Liver (tissue), 8 donors: ENCODE measurements at regions not wholly inside any gene's neighbourhood (a gene's known extent, or its start where the extent isn't known, plus 50 kb on each side); places are given as distances from the start of the nearest gene placed in this dataset.
"Not testable (repeated sequence)": the region's sequence is repeated elsewhere in the genome, so short reads cannot be mapped to it uniquely, and the experiment has no call there.

ENCODE experiments used
- DNase-seq: peaks from one replicate; pipeline ENCODE4 v3.0.0-alpha.2; 2017; ENCODE audit warnings: low spot score
- H3K27ac ChIP-seq, 2 donors: one replicate each; pipeline ENCODE4 v1.7.0; 2013; ENCODE audit warnings: inconsistent platforms in 2 of 2, low read length in 2 of 2, control low read depth in 1 of 2, low read depth in 1 of 2, mild to moderate bottlenecking in 1 of 2
- H3K27me3 ChIP-seq, 4 donors: one replicate each; pipeline versions ENCODE4 v1.6.1 to v1.7.0; 2013; ENCODE audit warnings: low read length in 3 of 4, inconsistent platforms in 1 of 4, mild to moderate bottlenecking in 1 of 4, moderate library complexity in 1 of 4; ENCODE audit not compliant: control insufficient read depth in 4 of 4, insufficient read depth in 4 of 4
- H3K36me3 ChIP-seq, 4 donors: one replicate each; pipeline versions ENCODE4 v1.6.1 to v1.7.0; 2013; ENCODE audit warnings: low read length in 3 of 4, mild to moderate bottlenecking in 3 of 4, low read depth in 1 of 4, moderate library complexity in 1 of 4; ENCODE audit not compliant: control insufficient read depth in 4 of 4, insufficient read depth in 3 of 4
- H3K4me1 ChIP-seq, 4 donors: one replicate each; pipeline versions ENCODE4 v1.6.1 to v1.7.0; 2013; ENCODE audit warnings: low read length in 3 of 4, mild to moderate bottlenecking in 3 of 4, moderate library complexity in 1 of 4; ENCODE audit not compliant: control insufficient read depth in 4 of 4, insufficient read depth in 4 of 4
- H3K4me3 ChIP-seq, 3 donors: one replicate each; pipeline versions ENCODE4 v1.6.1 to v1.7.0; 2013; ENCODE audit warnings: low read length in 3 of 3, control low read depth in 1 of 3, low read depth in 1 of 3, mild to moderate bottlenecking in 1 of 3
- H3K9ac ChIP-seq, 2 donors: one replicate each; pipeline ENCODE4 v1.7.0; 2013; ENCODE audit warnings: low read length in 2 of 2, mild to moderate bottlenecking in 2 of 2, moderate library complexity in 2 of 2, control low read depth in 1 of 2, low read depth in 1 of 2
- H3K9me3 ChIP-seq, 4 donors: one replicate each; pipeline versions ENCODE4 v1.6.1 to v1.7.0; 2013; ENCODE audit warnings: low read length in 3 of 4; ENCODE audit not compliant: control insufficient read depth in 4 of 4
- CTCF ChIP-seq: fragments of 150-350 bp; IDR thresholded peaks from 2 replicates; pipeline ENCODE4 v1.5.1; 2017; ENCODE audit warnings: improper control_type of control experiment, low read depth, low read length; ENCODE audit not compliant: missing input control
- FOXA1 ChIP-seq: IDR thresholded peaks from 2 replicates; pipeline ENCODE4 v1.6.1; 2016; ENCODE audit warnings: antibody characterized with exemption
- FOXA2 ChIP-seq: IDR thresholded peaks from 2 replicates; pipeline ENCODE4 v1.6.1; 2016; ENCODE audit warnings: antibody characterized with exemption
- GABPA ChIP-seq, 2 donors: IDR thresholded peaks in 1 of 2; conservative IDR thresholded peaks in 1 of 2; 2 replicates each; pipeline ENCODE4 v1.6.1; 2016; ENCODE audit warnings: antibody characterized with exemption in 2 of 2, mild to moderate bottlenecking in 1 of 2, moderate library complexity in 1 of 2
- HNF4G ChIP-seq: IDR thresholded peaks from 2 replicates; pipeline ENCODE4 v1.6.1; 2016; ENCODE audit warnings: antibody characterized with exemption
- JUND ChIP-seq, 2 donors: IDR thresholded peaks; 2 replicates each; pipeline ENCODE4 v1.6.1; 2016; ENCODE audit warnings: antibody characterized with exemption in 2 of 2
- MAX ChIP-seq: IDR thresholded peaks from 2 replicates; pipeline ENCODE4 v1.6.1; 2016; ENCODE audit warnings: antibody characterized with exemption
- NR2F2 ChIP-seq: IDR thresholded peaks from 2 replicates; pipeline ENCODE4 v1.6.1; 2016; ENCODE audit warnings: antibody characterized with exemption
- RAD21 ChIP-seq, 2 donors: IDR thresholded peaks; 2 replicates each; pipeline ENCODE4 v1.6.1; 2016; ENCODE audit warnings: antibody characterized with exemption in 2 of 2, mild to moderate bottlenecking in 2 of 2
- REST ChIP-seq: IDR thresholded peaks from 2 replicates; pipeline ENCODE4 v1.6.1; 2016; ENCODE audit warnings: antibody characterized with exemption, mild to moderate bottlenecking
- SP1 ChIP-seq: IDR thresholded peaks from 2 replicates; pipeline ENCODE4 v1.6.1; 2018; ENCODE audit warnings: antibody characterized with exemption, mild to moderate bottlenecking
- TAF1 ChIP-seq: conservative IDR thresholded peaks from 2 replicates; pipeline ENCODE4 v1.6.1; 2016; ENCODE audit warnings: antibody characterized with exemption, mild to moderate bottlenecking
- ZBTB33 ChIP-seq: IDR thresholded peaks from 2 replicates; pipeline ENCODE4 v1.6.1; 2016; ENCODE audit warnings: antibody characterized with exemption
- WGBS: extraction: QIAGEN DNeasy Blood & Tissue Kit; methylation state at CpG from one replicate; pipeline ENCODE4 v1.1.7; 2013; 5-methylcytosine and 5-hydroxymethylcytosine counted together
- donor health status: healthy.
- donor health status: healthy.
- donor health status: healthy.
- donor health status: healthy.
- donor health status: healthy.

GRCh38 chr2:236919209-236919608 is 166.5 kb upstream of the COPS8 start:
- H3K27ac ChIP-seq, result no peak overlapping the region
- H3K27me3 ChIP-seq, result no peaks in the 10 kb centered on the region
- TF ChIP-seq RAD21 (IDR thresholded peaks at IDR 0.05) (no peak), GABPA (IDR thresholded peaks at IDR 0.05 in 1 of 2, conservative IDR thresholded peaks at IDR 0.05 in 1 of 2) (no peak), SP1 (no peak), ZBTB33 (no peak), HNF4G (no peak), FOXA1 (no peak), REST (no peak), JUND (IDR thresholded peaks at IDR 0.05) (no peak), FOXA2 (no peak), CTCF (no peak), MAX (no peak), TAF1 (no peak), NR2F2 (no peak)
- DNase-seq, result no peak
- H3K4me3 ChIP-seq, result no peak overlapping the region
- H3K36me3 ChIP-seq, result no peaks in the 10 kb centered on the region
- H3K4me1 ChIP-seq, result no peaks in the 10 kb centered on the region
- no peak overlapping the region for H3K9ac ChIP-seq
- WGBS, result 80% methylated on average over 9 of the region's 9 CpGs
- H3K9me3 ChIP-seq, result no peaks in the 10 kb centered on the region

GRCh38 chr2:236919801-236920379 is 165.8 kb upstream of the COPS8 start:
- H3K9ac ChIP-seq, H3K4me1 ChIP-seq, H3K36me3 ChIP-seq, H3K27me3 ChIP-seq, DNase-seq, H3K9me3 ChIP-seq, H3K4me3 ChIP-seq, H3K27ac ChIP-seq: not testable (repeated sequence)
- WGBS, result 92% methylated on average over 11 of the region's 11 CpGs
